GM19324 (cell line): ENCODE measurements at regions not wholly inside any gene's neighbourhood (a gene's known extent, or its start where the extent isn't known, plus 50 kb on each side); places are given as distances from the start of the nearest gene placed in this dataset.

ENCODE experiments used
- ATAC-seq: cut with Tn5 transposase; IDR thresholded peaks from one replicate; pipeline ENCODE4 v1.9.1; 2021; ENCODE audit warnings: mild to moderate bottlenecking, moderate library complexity; ENCODE audit not compliant: unreplicated experiment, low FRiP score

DNA sequence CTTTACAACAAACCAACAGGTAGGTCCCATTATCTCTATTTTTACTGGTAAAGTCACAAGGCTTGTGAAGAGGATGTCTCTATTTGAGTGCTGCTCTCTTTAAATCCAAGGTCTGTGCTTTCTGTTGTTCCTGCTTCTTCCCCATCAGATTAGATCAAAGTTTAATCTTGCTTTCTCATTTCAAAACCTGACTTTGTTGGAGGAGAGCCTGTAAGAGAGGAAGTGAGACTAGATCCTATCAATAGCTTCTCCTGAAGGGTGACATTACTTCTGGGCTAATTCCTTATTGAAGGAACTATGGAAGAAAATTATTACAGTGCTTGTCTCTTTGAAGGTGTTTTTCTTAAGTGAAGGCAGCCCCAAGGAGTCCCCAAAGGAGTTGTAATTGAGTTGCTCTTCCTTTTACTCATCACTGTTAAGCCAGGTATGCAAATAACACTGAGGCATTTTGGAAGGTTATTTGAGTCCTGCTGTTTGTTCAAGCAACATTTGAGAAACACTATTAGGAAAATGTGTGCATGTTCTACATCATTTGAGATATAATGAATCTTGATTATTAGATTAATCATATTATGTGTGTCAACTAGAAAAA lies 146.2 kb upstream of the MBL2 start:
- ATAC-seq = peak; percentile 73

- no peak for ATAC-seq
Measured at GRCh38 chr10:52915391-52915790, 142.8 kb upstream of the MBL2 start.

GRCh38 chr10:52911163-52911562 lies 138.6 kb upstream of the MBL2 start:
- ATAC-seq = no peak

- no peak for ATAC-seq
Measured at GRCh38 chr10:52908478-52908877, 135.9 kb upstream of the MBL2 start.

GRCh38 chr10:52906046-52906445 lies 133.5 kb upstream of the MBL2 start:
- ATAC-seq = no peak

DNA sequence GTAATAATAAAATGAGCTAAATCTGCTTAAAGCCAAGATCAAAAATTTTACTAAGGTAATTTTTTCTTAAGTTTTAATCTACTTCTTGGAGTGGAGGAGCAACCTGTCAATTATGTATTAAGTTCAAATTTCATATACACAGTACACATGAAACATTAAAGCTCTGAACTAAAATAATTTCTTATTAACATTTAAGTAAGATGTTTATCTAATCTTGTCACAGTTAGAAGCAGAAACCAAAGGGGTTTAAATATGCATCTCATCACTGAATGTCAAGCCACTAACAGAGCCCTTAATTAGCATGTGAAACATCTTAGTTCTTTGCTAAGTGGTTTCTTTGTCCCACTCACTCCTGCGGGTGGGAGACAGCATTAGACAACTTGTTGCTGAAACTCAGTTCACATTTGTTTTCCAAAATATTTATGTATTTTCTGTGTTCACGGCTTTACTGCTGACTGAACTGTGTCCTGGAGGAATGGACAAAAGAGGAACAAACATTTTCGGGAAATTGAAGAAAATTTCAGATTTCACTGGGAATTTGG lies 130.9 kb upstream of the MBL2 start:
- no peak for ATAC-seq

- peak; percentile 65 for ATAC-seq
Measured at GRCh38 chr10:52900593-52900992, 128.0 kb upstream of the MBL2 start.

DNA sequence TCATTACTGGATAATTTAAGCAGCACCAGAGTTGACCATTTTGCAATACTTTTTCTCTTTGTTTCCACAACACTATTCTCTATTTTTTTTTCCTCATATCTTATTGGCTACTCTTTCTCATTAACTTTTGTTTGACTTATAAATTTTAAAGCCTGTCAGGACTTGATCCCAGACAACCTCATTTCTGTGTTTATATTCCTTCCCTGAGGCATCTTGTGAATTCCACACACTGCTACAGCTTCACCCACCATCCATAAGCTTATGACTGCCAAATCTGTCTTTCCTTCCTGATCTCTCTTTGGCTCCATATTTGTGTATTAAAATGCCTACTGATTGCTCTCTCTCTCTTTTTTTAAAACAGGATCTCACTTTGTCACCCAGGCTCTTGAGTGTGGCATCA lies 124.6 kb upstream of the MBL2 start:
- no peak for ATAC-seq

GRCh38 chr10:52895059-52895458 lies 122.5 kb upstream of the MBL2 start:
- ATAC-seq = no peak

GRCh38 chr10:52890281-52890680 lies 117.7 kb upstream of the MBL2 start:
- no peak for ATAC-seq

DNA sequence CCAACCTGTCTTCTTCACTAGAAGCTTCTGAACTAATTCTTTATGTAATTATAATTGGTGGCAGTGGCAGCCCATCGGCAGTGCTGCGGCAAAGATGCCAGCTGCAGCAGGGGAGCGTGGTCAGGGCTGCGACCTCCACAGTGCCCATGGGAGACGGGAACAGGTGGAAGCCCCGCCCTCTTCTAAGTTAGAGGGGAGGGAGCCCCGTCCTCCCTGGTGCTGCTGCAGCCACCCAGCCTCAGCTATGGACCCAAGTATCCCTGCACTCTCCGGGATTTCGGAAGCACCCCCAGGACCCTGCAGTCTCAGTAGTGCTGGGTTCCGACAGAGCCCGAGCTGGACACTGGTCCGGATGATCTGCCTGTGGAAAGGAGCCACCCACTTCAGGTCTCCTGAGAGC lies 117.0 kb upstream of the MBL2 start:
- no peak for ATAC-seq

GRCh38 chr10:52883996-52884871 lies 111.7 kb upstream of the MBL2 start:
- ATAC-seq = peak; percentile 94

DNA sequence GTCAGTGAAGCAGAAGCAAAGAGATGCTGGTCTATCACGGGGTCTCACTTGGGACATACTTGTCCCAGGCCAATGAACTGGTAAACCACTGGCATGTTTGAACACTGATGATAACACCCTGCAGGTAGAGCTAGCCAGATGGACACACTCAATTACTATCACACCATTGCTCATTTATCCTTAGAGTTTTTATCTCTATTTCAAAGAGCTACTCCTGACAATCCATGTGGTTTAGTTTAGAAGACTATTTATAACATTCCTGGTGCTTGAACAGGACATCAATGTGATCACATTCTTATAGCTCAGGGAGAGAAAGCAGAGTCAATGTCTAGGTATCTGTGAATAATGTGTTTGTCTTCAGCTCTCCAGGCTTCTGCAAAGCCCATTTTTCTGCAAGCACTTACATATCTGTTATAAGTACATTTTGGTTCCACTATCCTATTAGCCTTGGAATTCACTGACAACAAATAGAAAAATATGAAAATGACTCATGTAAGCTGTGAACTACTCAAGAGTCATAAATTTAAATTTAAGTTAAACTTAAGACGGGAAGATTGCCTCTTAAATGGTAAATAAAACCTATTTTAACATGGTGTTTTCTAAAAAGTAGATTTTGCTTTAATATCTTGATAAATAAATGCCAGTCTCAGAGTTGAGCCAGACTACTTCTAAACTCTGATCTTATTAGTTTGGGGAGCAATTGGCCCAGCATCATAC lies 106.7 kb upstream of the MBL2 start:
- ATAC-seq = no peak

DNA sequence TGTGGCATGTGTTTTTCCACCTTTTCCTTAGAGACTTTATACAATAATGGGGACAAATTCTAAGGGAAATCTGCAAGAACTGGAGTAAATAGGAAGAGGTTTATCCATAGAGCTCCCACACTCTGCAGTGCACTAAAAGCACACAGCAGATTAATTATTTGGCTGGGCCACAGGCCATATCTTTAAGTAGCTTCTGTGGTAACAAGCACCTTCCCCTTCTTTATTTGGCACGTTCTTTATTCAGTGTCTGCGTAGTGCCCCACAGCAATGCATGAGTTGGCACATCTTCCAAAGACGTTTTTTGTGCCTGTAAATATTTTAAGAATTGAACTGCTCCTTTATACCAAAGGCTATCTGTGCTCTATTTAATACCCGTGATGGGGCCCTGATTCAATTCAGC lies 104.9 kb upstream of the MBL2 start:
- ATAC-seq = no peak

DNA sequence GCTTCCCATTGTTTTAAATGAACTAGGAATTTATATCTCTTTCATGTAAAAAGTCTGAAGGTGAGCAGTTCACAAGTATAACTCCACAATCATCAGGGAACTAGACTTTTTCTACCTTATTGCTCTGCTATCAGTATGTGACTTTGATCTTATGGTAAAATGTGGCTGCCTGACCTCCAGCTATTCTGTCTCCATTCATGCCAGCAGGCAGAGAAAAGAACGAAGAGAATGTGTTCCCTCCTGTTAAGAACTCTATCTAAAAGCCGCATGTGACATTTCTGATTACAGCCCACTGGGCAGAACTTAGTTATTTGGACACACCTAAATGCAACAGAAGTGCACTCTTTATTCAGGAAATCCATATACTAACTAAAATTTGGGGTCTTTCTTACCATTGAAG lies 102.8 kb upstream of the MBL2 start:
- ATAC-seq = no peak

- no peak for ATAC-seq
Measured at GRCh38 chr10:52874581-52874980, 102.0 kb upstream of the MBL2 start.

DNA sequence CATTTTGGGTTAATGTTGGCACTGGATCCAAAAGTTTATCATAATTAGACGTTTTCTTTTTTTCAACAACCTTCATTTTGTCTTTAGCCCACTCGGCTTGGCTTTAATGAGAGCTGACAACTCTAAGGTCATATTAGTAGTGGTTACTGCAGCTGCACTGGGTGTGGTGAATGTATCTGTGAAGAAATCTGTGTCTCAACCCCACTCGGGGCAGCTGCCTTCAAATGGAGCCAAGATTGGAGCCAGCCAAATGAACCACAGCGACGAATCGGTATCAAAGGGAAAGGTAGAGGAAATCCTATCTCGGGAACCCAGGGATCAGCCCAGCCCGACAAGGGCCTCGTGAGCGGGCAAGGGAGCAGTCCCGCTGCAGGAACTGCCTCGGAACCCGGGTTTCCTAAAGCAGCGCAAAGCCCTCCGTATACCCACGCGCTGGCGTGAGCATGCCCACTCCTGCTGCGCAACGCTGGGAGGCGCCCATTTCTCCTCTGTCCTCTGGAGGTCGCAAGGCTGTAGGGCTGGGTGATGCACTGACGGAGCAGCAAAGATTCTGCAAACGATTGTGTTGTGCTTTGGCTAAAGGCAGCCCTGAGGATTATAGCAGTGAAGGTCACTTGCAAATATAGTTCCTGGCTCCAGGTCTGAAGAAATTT lies 98.7 kb upstream of the MBL2 start:
- ATAC-seq = no peak

- no peak for ATAC-seq
Measured at GRCh38 chr10:52870562-52870961, 98.0 kb upstream of the MBL2 start.

GRCh38 chr10:52869864-52870263 lies 97.3 kb upstream of the MBL2 start:
- ATAC-seq = no peak

GRCh38 chr10:52865213-52865612 lies 92.6 kb upstream of the MBL2 start:
- ATAC-seq = no peak
